ENCODE measurements at regions not wholly inside any gene's neighbourhood (a gene's known extent, or its start where the extent isn't known, plus 50 kb on each side); places are given as distances from the start of the nearest gene placed in this dataset.

DNA sequence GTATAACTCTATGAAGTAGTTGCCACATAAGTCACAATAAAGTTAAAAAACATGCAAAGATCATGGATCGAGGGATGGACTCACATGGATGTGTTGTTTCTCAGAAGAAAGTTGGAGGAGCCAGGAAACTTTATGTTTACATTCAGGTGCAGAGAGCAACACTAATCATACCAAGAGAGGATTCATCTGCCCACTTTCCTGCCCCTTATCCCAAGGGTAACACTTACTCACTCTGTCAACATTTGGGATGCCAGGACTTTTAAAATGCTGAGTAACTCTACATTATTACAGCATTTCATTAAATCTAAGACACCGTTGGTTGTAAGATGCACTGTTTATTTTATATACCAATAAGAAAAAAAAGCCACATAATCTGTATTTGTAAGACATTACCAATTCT is 170.4 kb downstream of the KCNE4 start:
- H3K4me3 ChIP-seq (replicated peaks; ENCODE audit: low read depth, low read length), result no peak overlapping the region
- no peak for DNase-seq (ENCODE audit: low read depth)
- TF ChIP-seq, protein P1, sequence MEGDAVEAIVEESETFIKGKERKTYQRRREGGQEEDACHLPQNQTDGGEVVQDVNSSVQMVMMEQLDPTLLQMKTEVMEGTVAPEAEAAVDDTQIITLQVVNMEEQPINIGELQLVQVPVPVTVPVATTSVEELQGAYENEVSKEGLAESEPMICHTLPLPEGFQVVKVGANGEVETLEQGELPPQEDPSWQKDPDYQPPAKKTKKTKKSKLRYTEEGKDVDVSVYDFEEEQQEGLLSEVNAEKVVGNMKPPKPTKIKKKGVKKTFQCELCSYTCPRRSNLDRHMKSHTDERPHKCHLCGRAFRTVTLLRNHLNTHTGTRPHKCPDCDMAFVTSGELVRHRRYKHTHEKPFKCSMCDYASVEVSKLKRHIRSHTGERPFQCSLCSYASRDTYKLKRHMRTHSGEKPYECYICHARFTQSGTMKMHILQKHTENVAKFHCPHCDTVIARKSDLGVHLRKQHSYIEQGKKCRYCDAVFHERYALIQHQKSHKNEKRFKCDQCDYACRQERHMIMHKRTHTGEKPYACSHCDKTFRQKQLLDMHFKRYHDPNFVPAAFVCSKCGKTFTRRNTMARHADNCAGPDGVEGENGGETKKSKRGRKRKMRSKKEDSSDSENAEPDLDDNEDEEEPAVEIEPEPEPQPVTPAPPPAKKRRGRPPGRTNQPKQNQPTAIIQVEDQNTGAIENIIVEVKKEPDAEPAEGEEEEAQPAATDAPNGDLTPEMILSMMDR (IDR thresholded peaks at IDR 0.05; ENCODE audit: low read length, missing control alignments), result no peak

DNA sequence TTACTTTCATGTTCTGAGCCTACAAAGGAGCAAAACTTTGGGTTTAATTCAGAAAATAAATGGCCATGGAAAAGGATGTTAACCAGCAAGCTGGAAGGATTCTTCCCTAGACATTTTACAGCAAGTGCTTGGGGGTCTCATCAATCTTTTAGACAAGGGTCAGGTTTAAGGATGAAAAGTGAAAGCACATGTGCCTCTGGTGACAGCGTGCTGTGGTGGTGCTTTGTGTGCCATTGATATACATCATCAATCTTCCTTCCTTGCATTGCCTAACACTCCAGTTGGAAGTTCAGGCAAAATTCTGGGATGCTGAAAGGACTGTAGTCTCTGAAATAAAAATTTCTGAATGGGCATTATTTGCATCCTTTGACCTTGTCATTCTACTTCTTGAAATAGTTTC is 171.2 kb downstream of the KCNE4 start:
- no peak for DNase-seq (ENCODE audit: low read depth)
- TF ChIP-seq, protein P1 (IDR thresholded peaks at IDR 0.05; ENCODE audit: low read length, missing control alignments), result no peak
- H3K4me3 ChIP-seq (replicated peaks; ENCODE audit: low read depth, low read length), result no peak overlapping the region

DNA sequence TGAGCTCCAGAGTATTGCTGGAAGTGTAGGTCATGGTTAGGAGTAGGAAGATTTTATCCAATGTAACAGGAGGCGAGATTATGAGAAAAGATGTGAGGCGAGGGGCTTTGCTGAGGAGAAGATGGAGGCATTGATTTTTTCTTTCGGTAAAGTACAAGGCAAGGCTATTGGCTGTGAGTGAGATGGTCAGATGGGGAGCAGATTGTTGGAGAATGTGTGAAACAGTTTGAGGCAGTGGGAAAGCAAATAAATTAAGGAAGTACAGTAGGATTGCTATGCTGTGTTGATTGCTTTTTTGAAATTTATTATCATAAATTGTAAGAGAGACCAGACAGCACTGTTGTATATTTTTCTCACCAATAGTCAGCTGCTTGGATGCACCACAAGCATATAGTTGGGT is 173.3 kb downstream of the KCNE4 start:
- TF ChIP-seq, protein P1 (IDR thresholded peaks at IDR 0.05; ENCODE audit: low read length, missing control alignments), result no peak
- no peak overlapping the region for H3K4me3 ChIP-seq (replicated peaks; ENCODE audit: low read depth, low read length)
- no peak for DNase-seq (ENCODE audit: low read depth)

DNA sequence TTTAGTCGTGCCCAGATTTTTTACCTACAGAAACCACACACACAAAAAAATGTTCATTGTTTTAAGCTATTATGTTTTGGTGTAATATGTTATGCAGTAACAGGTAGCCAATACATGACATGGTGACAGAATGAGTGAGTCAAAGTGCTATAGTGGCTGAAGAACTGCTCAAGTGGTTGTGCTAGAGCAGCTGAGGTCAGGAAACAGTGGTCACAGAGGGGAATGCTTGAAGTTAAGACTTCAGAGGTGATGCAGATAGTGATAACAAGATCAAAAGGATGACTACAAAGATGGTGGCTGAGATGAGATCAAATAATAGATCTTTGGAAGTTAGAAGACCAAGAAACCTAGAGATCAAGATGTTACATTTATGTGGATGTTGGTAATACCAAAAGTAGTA is 174.3 kb downstream of the KCNE4 start:
- TF ChIP-seq, protein P1 (IDR thresholded peaks at IDR 0.05; ENCODE audit: low read length, missing control alignments), result no peak
- H3K4me3 ChIP-seq (replicated peaks; ENCODE audit: low read depth, low read length), result no peak overlapping the region
- no peak for DNase-seq (ENCODE audit: low read depth)

DNA sequence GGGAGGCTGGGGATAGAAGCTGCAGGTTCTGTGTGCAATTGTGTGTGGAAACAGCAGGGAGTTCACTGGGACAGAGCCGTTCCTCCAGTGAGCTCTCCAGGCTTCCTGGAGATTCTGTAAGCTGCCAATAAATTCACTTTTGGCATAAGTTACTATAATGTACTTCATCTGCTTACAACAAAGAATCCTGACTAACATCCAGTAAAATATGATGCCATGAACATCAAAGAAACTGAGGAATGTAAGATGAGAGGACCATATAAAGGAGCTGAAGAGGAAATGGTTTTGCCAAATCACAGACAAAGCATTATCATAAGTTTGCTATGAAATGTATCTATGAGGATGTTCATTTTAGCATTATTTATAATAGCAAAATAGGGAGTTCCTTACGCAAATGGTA is 175.3 kb downstream of the KCNE4 start:
- TF ChIP-seq, protein P1 (IDR thresholded peaks at IDR 0.05; ENCODE audit: low read length, missing control alignments), result no peak
- H3K4me3 ChIP-seq (replicated peaks; ENCODE audit: low read depth, low read length), result no peak overlapping the region
- DNase-seq (ENCODE audit: low read depth), result no peak

DNA sequence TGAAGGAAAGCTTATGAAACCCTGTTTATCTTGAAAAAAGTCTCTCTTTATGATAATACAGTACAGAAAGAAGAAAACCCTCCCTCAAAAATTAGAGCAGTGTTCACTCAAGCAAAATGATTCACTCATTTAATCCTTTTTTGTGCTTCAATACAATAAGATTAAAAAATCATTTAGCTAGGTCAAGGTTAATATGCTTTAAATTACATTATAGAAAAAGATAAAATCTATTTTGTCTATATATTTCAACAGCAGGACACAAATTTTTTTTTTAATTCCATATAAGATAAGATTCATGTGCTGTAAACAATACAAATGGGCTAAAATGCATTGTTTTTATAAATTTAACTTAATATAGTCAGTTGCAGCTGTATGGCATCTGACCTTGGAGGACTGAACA is 176.9 kb downstream of the KCNE4 start:
- no peak overlapping the region for H3K4me3 ChIP-seq (replicated peaks; ENCODE audit: low read depth, low read length)
- TF ChIP-seq, protein P1 (IDR thresholded peaks at IDR 0.05; ENCODE audit: low read length, missing control alignments), result no peak
- DNase-seq (ENCODE audit: low read depth), result no peak

DNA sequence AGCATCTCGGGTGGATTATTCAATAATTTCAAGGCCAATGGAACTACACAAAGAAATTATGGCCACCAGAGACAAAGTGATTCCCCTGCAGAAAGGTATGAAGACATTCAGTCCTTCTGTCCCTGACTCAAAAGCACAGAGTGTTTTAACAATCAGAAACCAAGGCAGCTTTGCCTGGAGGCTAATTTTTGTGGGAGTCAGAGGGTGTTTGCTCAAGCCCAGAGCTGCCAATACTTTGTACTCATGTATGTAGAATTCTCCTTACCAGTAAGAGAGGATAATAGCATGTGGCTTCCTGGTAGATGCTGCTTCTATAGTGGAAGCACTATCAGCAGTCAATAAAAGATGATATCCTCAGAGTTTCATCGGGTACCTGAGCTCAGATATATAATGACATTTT is 178.4 kb downstream of the KCNE4 start:
- TF ChIP-seq, protein P1 (IDR thresholded peaks at IDR 0.05; ENCODE audit: low read length, missing control alignments), result no peak
- no peak overlapping the region for H3K4me3 ChIP-seq (replicated peaks; ENCODE audit: low read depth, low read length)
- DNase-seq (ENCODE audit: low read depth), result no peak
